ENCODE measurements at regions not wholly inside any gene's neighbourhood (a gene's known extent, or its start where the extent isn't known, plus 50 kb on each side); places are given as distances from the start of the nearest gene placed in this dataset.
"Not testable (repeated sequence)": the region's sequence is repeated elsewhere in the genome, so short reads cannot be mapped to it uniquely, and the experiment has no call there.

DNA sequence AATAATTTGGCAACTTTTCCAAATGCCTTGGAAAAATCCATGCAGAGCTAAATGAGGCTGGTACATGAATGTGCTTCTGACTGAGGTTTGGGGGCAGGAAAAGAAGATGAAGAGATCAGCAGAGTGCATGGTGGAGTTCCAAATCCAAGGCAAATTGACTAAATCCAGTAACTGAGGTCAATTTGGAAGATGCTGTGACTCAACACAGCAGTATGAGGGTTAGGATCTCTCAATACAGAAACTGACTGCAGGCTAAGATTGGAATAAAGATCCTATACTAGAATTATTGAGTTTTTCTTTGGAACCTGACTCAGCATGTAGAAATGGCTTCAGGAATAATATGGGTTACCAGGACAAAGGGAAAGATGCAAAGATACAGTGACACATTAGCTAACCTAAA is 99.3 kb upstream of the FAT3 start:
- intact Hi-C loops (cut with DNase I): no loop called here
- DNase-seq: no peak
- no peak for ATAC-seq (ENCODE audit: poor library complexity)

DNA sequence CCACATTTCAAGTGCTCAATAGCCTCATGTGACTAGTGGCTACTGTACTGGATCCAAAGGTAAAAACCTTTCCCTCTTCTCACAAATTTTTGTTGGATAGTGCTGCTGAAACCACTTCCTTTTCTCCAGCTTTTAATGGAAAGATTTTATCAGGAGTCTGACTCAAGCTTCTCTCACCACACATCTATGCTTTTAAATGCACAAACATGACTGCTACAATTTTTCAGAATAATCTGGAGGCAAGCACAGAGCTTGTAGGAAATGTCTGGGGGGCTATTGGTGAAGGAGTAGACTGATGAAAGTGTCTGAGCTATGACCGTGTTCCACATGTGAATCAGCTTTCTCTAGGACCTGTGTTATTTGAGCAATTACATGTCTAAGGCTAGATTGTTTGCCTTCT is 101.1 kb upstream of the FAT3 start:
- intact Hi-C loops (cut with DNase I): no loop called here
- no peak for ATAC-seq (ENCODE audit: poor library complexity)
- DNase-seq: no peak

GRCh38 chr11:92122561-92122960 is 102.1 kb upstream of the FAT3 start:
- DNase-seq: no peak
- ATAC-seq (ENCODE audit: poor library complexity): no peak
- intact Hi-C loops (cut with DNase I): no loop called here

GRCh38 chr11:92111287-92111686 is 113.3 kb upstream of the FAT3 start:
- ATAC-seq (ENCODE audit: poor library complexity) (no peak), DNase-seq (no peak)
- intact Hi-C loops (cut with DNase I): no loop called here

DNA sequence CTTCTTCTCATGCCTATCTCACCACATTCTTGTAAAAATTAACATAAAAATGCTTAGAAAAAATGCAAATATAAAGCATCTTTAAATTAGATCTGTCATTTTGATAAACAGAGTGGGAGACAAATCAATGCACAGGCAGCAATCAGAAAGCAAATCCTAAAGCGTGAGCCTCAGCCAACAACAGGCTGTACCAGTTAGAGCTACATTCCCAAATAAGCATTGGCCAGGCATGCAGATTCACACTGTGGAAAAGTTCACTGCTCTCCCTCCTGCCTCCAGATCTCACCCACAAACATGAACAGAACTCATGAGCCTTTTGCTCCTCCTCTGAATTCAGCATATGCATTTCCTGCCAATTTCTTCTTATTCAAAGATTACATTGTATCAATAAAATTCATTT is 115.2 kb upstream of the FAT3 start:
- intact Hi-C loops (cut with DNase I): no loop called here
- DNase-seq (no peak), ATAC-seq (ENCODE audit: poor library complexity) (no peak)

GRCh38 chr11:92107331-92107730 is 117.3 kb upstream of the FAT3 start:
- DNase-seq: no peak
- no peak for ATAC-seq (ENCODE audit: poor library complexity)
- intact Hi-C loops (cut with DNase I): no loop called here

- DNase-seq: no peak
- intact Hi-C loops (cut with DNase I): no loop called here
- ATAC-seq (ENCODE audit: poor library complexity): no peak
These were observed 120.3 kb upstream of the FAT3 start for GRCh38 chr11:92104349-92104748.

DNA sequence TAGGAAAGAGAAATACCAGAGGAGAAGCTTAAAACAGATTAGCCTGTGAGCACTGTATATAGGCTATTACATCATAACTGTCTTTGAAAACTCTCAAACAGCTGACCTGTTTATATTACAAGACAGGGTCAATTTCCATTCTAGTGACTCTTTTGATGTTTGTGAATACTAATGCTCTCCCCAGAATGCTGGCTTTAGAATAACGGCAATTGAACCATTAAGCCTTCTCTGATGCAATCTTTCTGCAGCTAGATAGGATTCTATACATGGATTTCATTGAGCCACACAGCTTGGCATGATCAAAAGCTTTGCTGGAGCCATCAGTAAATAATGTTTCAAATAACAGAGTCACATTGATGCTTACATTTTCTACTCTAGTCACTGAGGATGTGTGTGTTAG is 122.7 kb upstream of the FAT3 start:
- intact Hi-C loops (cut with DNase I): no loop called here
- ATAC-seq (ENCODE audit: poor library complexity) (no peak), DNase-seq (no peak)

DNA sequence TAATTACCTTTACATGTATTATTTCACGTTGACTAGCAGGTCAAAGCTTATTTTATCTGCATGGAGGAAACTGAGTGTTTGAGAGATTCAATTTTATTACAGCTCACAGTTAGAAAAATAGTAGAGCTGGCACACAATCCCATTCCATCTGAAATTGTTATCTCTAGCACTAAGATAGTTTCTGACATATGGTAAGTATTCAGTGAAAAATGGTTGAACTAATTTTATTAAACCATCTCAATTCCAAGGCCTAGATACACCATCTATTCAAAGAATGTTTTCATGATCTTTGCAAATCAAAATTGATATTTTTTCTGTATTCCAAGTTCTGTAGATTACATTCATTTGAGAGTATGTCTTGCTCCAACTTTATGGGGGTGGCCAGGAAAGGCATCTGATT is 125.4 kb upstream of the FAT3 start:
- DNase-seq: no peak
- intact Hi-C loops (cut with DNase I): no loop called here
- no peak for ATAC-seq (ENCODE audit: poor library complexity)

GRCh38 chr11:92098172-92098571 is 126.4 kb upstream of the FAT3 start:
- ATAC-seq (ENCODE audit: poor library complexity): no peak
- DNase-seq: no peak
- intact Hi-C loops (cut with DNase I): no loop called here

- DNase-seq (no peak), ATAC-seq (ENCODE audit: poor library complexity) (no peak)
- intact Hi-C loops (cut with DNase I): no loop called here
These were observed 136.7 kb upstream of the FAT3 start for GRCh38 chr11:92087725-92088537.

DNA sequence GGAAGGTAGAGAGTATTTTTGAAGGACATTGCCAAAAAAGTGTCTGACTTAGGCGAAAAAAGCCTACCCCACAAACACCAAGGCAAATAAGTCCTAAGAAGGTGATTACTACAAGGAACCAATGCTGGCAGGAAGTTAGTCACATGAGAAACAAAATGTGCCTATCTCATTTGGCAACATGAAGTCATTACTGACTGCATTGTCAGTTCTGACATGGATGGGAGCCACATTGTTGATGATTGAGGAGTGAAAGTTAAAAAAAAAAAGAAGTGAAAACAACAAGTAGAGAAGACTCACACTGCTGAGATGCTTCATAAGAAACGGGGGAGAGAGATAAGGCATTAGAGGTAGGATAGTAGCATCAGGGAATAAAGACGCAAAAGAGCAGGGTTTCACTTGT is 141.5 kb upstream of the FAT3 start:
- ATAC-seq (ENCODE audit: poor library complexity): no peak
- intact Hi-C loops (cut with DNase I): no loop called here

GRCh38 chr11:92082652-92083051 is 142.0 kb upstream of the FAT3 start:
- intact Hi-C loops (cut with DNase I): no loop called here
- DNase-seq (no peak), ATAC-seq (ENCODE audit: poor library complexity) (no peak)

More for the DNA sequence above, 141.5 kb upstream of the FAT3 start:
- DNase-seq: no peak

- intact Hi-C loops (cut with DNase I); ATAC-seq (ENCODE audit: poor library complexity); DNase-seq: not testable (repeated sequence)
These were observed 150.1 kb upstream of the FAT3 start for GRCh38 chr11:92074498-92074897.

DNA sequence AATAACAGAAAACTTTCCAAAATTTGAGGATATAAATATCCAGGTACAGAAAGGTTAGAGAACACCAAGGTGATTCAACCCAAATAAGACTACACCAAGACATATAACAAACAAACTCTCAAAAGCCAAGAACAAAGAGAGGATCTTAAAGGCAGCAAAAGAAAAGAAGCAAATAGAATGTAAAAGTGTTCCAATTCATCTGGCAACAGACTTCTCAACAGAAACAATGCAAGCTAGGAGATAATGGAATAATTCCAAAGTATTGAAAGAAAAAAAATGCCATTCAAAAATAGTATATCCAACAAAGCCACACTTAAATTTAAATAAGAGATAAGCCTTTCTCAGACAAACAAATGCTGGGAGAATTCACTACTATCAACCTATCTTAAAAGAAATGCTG is 153.0 kb upstream of the FAT3 start:
- intact Hi-C loops (cut with DNase I): no loop called here
- no peak for ATAC-seq (ENCODE audit: poor library complexity)
- no peak for DNase-seq

GRCh38 chr11:92070026-92070889 is 154.4 kb upstream of the FAT3 start:
- DNase-seq: no peak
- no peak for ATAC-seq (ENCODE audit: poor library complexity)
- intact Hi-C loops (cut with DNase I): no loop called here

DNA sequence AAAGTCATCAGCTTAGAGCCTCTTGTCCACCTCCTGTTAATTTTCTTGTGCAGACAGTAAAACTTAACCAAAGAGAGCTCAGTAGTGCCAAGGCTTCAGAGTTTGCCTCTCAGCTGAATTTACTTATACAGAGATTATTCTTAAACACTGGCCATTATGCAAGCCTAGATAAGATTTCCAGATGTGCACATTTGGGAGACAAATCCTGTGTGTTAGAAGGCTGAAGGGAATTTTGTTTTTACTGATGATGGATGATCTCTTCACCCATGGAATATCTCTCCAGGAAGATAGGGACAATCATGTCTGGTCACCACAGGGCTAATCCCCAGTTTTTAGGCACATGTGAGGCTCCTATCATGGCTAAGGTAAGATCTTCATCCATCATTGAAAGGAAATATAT is 157.6 kb upstream of the FAT3 start:
- no peak for ATAC-seq (ENCODE audit: poor library complexity)
- intact Hi-C loops (cut with DNase I): no loop called here
- DNase-seq: no peak

DNA sequence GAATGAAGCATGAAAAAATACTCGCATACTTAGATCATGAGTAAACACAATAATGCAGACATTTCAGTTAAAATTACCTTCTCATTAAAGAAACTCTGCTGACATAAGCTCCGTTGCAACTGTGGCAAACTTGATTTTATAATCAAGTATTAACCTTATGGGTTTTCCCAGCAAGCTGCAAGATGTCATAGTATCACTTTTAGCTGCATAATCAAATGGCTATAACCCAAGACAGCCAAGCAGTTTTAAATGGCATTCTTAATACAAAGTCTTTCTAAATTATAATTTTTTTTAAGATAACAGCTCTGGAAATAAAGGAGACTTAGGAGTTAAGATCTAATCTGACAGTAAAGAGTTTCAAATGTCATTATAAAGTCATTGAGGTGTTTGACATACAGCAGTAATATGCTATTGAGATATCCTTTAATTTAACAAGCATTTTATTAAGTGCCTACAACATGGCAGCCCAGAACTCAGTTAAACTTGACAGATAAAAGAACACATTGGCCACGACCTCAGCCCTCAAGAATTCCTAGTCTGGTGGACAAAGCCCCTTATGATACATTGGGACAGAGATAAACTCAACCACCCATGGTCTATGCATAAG is 163.1 kb upstream of the FAT3 start:
- DNase-seq: no peak
- intact Hi-C loops (cut with DNase I): no loop called here
- ATAC-seq (ENCODE audit: poor library complexity): no peak

GRCh38 chr11:92057849-92058442 is 166.7 kb upstream of the FAT3 start:
- intact Hi-C loops (cut with DNase I): no loop called here
- ATAC-seq (ENCODE audit: poor library complexity): no peak
- no peak for DNase-seq

All from Right ventricle myocardium superior (tissue), 1 donor.